Kidney (tissue), 13 donors: ENCODE measurements at regions not wholly inside any gene's neighbourhood (a gene's known extent, or its start where the extent isn't known, plus 50 kb on each side); places are given as distances from the start of the nearest gene placed in this dataset.

Experiments
- DNase-seq, 5 donors: peaks; one replicate each; pipeline ENCODE4 v3.0.0-alpha.2; 2013 to 2020
- FAIRE-seq: peaks from 2 replicates; lab custom pipeline; 2012; peaks lifted over from hg19 to GRCh38; lab: Jason Lieb, UNC
- H3K27ac ChIP-seq, 2 donors: one replicate each; pipeline ENCODE4 v1.7.0; 2013; ENCODE audit warnings: low read depth in 2 of 2, low read length in 2 of 2, inconsistent platforms in 1 of 2
- H3K27me3 ChIP-seq: one replicate; pipeline ENCODE4 v1.7.1; 2013; ENCODE audit warnings: low read length, inconsistent platforms; ENCODE audit not compliant: control insufficient read depth, insufficient read depth
- H3K36me3 ChIP-seq, 3 donors: one replicate each; pipeline versions ENCODE4 v1.7.0 to v1.7.1; 2013; ENCODE audit warnings: low read length in 3 of 3, control low read depth in 1 of 3, inconsistent platforms in 1 of 3; ENCODE audit not compliant: insufficient read depth in 3 of 3, control insufficient read depth in 2 of 3
- H3K4me1 ChIP-seq, 3 donors: one replicate each; pipeline versions ENCODE4 v1.7.0 to v1.7.1; 2013; ENCODE audit warnings: low read length in 3 of 3, inconsistent platforms in 1 of 3, low read depth in 1 of 3; ENCODE audit not compliant: control insufficient read depth in 2 of 3, insufficient read depth in 2 of 3
- H3K4me3 ChIP-seq, 3 donors: one replicate each; pipeline versions ENCODE4 v1.7.0 to v1.8.1; 2013; ENCODE audit warnings: low read length in 3 of 3, control low read depth in 1 of 3, inconsistent platforms in 1 of 3
- H3K9ac ChIP-seq, 3 donors: one replicate each; pipeline versions ENCODE4 v1.7.0 to v1.7.1; 2013; ENCODE audit warnings: low read length in 3 of 3, control low read depth in 1 of 3, inconsistent platforms in 1 of 3
- H3K9me3 ChIP-seq, 3 donors: one replicate each; pipeline versions ENCODE4 v1.7.0 to v1.7.1; 2013; ENCODE audit warnings: low read length in 3 of 3, control low read depth in 1 of 3, inconsistent platforms in 1 of 3; ENCODE audit not compliant: control insufficient read depth in 2 of 3, insufficient read depth in 1 of 3
- intact Hi-C: fragments of 100-400 bp; cut with DNase I; formaldehyde crosslinking; loops from one replicate; pipeline ENCODE4 v1.11.1; 2022
- TF ChIP-seq, protein P1 (sequence below): IDR thresholded peaks from 3 replicates; pipeline ENCODE4 v1.5.1; 2012; ENCODE audit warnings: mild to moderate bottlenecking, moderate library complexity, borderline replicate concordance; ENCODE audit not compliant: insufficient read depth; ENCODE audit errors: extremely low read depth
- donor health status: control.
- donor health status: control.
- donor health status: control.
- donor health status: control.
- donor health status: control.
- donor health status: DM: yes; HTN: yes; CAD: no.
- donor health status: Normal renal cell carcinoma (clear cell type).

DNA sequence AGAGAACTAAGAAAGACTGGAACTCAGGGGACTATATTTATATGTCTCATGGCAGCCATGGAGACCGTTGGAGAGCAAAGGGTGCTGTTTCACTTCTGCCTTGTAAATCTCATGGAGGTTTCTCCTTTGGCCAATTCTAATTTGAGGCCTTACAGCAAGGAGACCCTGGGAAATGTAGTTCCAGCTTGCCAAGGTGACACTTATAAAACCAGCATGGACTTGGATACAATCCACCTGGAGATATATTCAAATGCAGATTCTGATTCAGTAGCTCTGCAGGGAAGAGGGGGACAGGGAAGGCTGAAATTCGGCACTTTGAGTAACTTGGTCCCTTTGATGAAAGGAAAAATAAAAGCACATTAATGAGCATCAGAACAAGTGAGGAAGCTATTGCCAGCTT is 90.0 kb downstream of the OXGR1 start:
- FAIRE-seq (no peak), DNase-seq (no peak)
- intact Hi-C loops = no loop called here
- H3K9me3 ChIP-seq = no peaks in the 10 kb centered on the region
- no peaks in the 10 kb centered on the region for H3K27me3 ChIP-seq
- no peak overlapping the region for H3K27ac ChIP-seq
- no peak overlapping the region for H3K4me3 ChIP-seq
- TF ChIP-seq, protein P1, sequence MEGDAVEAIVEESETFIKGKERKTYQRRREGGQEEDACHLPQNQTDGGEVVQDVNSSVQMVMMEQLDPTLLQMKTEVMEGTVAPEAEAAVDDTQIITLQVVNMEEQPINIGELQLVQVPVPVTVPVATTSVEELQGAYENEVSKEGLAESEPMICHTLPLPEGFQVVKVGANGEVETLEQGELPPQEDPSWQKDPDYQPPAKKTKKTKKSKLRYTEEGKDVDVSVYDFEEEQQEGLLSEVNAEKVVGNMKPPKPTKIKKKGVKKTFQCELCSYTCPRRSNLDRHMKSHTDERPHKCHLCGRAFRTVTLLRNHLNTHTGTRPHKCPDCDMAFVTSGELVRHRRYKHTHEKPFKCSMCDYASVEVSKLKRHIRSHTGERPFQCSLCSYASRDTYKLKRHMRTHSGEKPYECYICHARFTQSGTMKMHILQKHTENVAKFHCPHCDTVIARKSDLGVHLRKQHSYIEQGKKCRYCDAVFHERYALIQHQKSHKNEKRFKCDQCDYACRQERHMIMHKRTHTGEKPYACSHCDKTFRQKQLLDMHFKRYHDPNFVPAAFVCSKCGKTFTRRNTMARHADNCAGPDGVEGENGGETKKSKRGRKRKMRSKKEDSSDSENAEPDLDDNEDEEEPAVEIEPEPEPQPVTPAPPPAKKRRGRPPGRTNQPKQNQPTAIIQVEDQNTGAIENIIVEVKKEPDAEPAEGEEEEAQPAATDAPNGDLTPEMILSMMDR = no peak
- H3K4me1 ChIP-seq = no peaks in the 10 kb centered on the region
- no peak overlapping the region for H3K9ac ChIP-seq
- no peaks in the 10 kb centered on the region for H3K36me3 ChIP-seq

DNA sequence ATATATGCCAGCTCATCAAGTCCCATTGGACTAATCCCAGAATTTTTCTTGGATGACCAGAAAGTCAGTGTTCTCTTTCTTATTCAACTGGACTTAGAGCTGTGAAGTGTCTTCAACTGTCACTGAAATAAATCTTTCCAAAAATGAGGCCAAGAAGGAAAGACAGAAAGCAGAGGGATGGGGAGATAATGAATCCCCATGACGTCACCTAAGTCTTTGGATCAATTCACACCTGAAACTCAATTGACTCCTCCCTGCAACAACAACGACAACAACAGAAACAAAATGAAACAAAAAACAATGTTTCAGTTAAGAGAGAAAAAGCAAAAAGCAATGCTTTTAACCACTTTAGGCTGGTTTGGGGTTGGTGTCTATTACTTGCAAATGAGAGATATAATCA is 91.2 kb downstream of the OXGR1 start:
- H3K4me1 ChIP-seq = no peaks in the 10 kb centered on the region
- FAIRE-seq (no peak), DNase-seq (no peak)
- TF ChIP-seq, protein P1 = no peak
- H3K27ac ChIP-seq = no peak overlapping the region
- no peak overlapping the region for H3K9ac ChIP-seq
- H3K27me3 ChIP-seq = no peaks in the 10 kb centered on the region
- H3K9me3 ChIP-seq = no peaks in the 10 kb centered on the region
- H3K36me3 ChIP-seq = no peaks in the 10 kb centered on the region
- intact Hi-C loops = no loop called here
- H3K4me3 ChIP-seq = no peak overlapping the region

GRCh38 chr13:96900986-96901385 is 93.3 kb downstream of the OXGR1 start:
- no peak overlapping the region for H3K9ac ChIP-seq
- H3K9me3 ChIP-seq = no peaks in the 10 kb centered on the region
- FAIRE-seq = no peak
- no peaks in the 10 kb centered on the region for H3K4me1 ChIP-seq
- no peak for DNase-seq
- no peak overlapping the region for H3K4me3 ChIP-seq
- no peaks in the 10 kb centered on the region for H3K36me3 ChIP-seq
- no peak overlapping the region for H3K27ac ChIP-seq
- intact Hi-C loops = no loop called here
- TF ChIP-seq, protein P1 = no peak
- no peaks in the 10 kb centered on the region for H3K27me3 ChIP-seq

DNA sequence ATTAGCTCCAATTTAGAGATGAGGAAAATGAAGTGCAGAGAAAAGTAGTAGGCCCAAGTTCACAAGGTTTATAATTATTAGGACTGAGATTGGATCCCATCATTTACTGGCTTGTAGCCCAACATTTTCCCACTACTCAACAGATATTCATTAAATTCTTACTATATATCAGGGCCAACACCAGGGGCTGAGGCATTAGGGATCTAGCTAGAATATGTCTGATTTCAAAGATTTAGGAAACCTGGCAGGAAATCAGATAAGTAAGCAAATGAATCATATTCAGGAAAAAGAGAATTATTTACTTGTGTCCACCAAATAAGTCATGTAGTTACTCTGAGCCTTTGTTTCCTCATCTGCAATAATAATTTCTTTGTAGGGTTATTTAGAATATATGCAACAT is 94.3 kb downstream of the OXGR1 start:
- Histone ChIP-seq H3K27me3 (no peaks in the 10 kb centered on the region), H3K36me3 (no peaks in the 10 kb centered on the region), H3K4me3 (no peak overlapping the region), H3K27ac (no peak overlapping the region), H3K4me1 (no peaks in the 10 kb centered on the region), H3K9me3 (peaks cover 0 to 5% (median 3%) of the 10 kb centered on the region in 3 donors), H3K9ac (no peak overlapping the region)
- intact Hi-C loops = no loop called here
- TF ChIP-seq, protein P1 = no peak
- DNase-seq = peak in 1 of 5 donors; percentile 6
- no peak for FAIRE-seq
